Posterior cingulate gyrus (tissue), 11 donors: ENCODE measurements at regions not wholly inside any gene's neighbourhood (a gene's known extent, or its start where the extent isn't known, plus 50 kb on each side); places are given as distances from the start of the nearest gene placed in this dataset.

ENCODE experiments used
- DNase-seq, 10 donors: peaks; one replicate each; pipeline versions ENCODE4 v3.0.0 to v3.0.0-alpha.2; 2020 to 2021; ENCODE audit warnings: mixed read lengths in 3 of 10
- intact Hi-C: fragments of 100-400 bp; cut with DNase I; formaldehyde crosslinking; loops from one replicate; pipeline ENCODE4 v1.15.1; 2023

DNA sequence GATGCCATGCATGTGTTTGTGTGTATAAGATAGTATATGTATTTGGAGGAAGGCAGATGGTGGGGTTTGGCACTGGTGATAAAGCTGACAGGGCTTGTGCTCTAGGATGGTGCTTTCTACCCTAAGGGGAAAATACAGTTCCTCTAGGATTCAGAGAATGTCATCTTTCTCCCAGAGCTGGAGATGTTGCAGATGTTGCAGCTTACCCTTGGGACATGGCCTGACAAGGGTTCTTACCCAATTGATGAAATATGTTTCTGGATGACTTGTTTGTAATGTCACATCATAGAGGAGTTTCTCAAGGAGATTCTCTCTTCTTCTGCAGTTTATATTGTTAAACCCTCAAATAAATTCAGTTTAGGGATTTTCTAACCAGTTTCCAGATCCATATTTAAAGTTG is 52.5 kb upstream of the PITX2 start:
- DNase-seq = no peak
- intact Hi-C loops = no loop called here

DNA sequence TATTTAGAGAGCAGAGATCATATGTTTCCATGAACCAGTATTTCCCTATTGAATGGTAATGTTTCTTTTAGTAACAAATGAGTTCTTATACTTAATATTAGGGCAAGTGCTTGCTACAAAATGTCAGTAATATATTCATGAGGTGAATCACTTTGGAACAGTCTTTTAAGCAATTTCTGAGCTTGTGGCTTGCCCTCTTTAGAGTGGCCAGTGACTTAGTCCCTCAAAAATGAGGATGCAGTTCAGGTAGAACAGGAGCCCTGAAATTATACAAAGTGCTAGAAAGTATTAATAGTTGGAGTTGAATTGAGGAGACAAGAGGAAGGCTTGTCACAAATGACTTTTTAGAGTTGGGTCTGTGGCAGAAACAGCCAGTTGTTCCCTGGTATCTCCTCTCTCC is 53.4 kb upstream of the PITX2 start:
- DNase-seq = no peak
- intact Hi-C loops = no loop called here

DNA sequence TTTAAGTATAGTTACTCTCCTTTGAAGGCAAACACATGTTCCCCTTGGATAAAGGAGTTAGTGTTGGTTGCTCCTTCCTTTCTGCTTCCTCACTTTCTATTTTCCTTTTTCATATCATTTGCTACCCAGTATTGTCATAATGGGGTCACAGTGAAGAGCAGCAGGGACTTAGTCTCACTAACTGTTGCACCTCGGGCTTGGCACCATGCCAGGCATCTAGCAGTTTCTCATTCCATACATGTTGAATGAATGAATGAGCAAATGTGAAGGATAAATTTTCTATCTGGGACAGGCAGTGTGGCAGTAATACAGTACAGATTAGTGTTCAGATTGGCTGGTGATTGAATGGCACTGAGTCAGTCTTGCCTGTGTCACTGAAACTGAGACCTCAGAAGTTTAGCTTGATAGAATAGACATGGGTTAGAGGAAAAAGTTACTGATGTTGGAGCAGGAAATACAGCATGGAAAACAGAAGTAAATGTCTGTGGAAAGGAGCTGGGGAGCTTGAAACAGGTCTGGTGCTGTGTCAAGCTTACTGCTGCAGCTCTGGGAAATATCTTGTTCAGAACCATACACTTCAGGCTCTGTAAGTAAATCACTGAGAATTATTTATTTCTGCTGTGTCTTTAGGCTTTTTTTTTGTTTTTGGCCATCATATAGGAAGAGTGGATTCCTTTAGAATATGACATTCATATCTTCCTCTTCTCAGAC is 55.8 kb upstream of the PITX2 start:
- intact Hi-C loops = no loop called here
- DNase-seq = peak in 1 of 10 donors; percentile 11

DNA sequence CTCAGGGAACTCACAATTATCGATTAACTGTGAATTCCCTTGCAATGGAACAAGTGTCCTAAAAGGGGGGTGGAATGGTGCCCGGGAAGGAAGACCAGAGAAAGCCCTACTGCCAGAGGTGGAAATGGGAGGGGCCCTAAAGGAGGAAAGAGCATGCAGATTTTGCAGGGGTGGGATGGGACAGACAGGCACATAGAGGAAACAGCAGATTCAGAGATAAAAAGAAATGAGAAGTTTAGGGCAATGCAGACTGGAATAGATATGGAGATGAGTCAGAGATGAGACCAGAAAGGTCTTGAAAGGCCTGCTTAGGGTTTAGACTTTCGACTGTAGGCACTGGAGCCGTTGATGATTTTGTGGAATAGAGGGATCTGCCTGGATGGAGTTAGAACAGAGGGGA is 57.4 kb upstream of the PITX2 start:
- intact Hi-C loops = no loop called here
- no peak for DNase-seq

DNA sequence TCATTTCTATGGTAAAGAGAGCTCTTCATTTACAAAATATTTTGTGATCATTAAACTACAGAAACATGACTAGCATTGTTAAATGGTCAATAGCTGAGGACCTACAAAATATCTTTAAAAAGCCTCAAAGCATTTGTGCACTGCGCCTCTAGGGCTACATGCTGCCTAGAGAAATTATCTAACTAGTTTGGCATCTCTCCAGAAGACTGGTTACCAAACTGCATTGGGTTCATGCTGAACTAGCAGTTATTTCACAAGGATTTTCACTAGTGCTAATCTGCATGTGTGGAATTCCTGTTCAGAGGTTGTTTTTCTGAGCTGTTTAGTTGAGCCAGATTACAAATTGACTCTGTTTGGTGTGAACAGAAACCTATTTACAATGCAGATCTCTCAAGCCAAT is 58.5 kb upstream of the PITX2 start:
- no peak for DNase-seq
- intact Hi-C loops = no loop called here

DNA sequence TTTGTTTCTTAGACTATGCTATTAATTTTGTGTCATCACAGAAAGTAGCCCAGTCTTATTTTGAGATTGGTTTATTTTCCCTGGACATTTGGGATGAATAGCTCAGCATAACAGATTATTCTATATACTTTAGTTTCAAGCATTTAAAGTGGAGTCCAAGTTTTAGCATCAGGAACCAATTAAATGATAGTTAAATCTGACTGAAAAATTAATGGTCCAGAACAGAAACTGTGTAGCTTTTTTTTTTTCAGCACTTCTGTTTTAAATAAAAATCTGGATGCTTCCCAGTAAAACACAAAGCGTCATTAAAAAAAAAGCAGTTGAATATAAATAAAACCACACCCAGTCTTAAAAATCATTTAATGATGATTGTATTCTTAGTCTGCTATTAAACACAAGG is 59.4 kb upstream of the PITX2 start:
- intact Hi-C loops = no loop called here
- no peak for DNase-seq

DNA sequence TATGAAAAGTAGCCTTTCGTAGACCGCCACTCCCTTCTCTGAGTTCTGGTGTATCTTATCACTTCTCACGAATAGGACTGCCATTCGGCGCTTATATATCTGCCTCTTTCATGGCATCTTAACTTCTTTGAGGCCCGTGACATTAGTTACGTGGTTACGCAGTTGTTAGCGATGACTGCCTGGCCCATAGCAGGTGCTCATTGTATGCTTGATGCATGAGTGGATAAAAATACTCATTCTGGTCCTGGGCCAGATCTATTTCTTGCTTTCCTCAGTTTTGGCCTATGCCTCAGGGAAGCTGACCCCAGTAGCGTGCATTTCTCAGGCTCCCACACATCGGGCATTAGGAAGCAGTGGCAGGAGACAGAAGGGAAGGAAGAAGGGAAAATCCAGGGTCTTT is 60.7 kb upstream of the PITX2 start:
- DNase-seq = no peak
- intact Hi-C loops = no loop called here

DNA sequence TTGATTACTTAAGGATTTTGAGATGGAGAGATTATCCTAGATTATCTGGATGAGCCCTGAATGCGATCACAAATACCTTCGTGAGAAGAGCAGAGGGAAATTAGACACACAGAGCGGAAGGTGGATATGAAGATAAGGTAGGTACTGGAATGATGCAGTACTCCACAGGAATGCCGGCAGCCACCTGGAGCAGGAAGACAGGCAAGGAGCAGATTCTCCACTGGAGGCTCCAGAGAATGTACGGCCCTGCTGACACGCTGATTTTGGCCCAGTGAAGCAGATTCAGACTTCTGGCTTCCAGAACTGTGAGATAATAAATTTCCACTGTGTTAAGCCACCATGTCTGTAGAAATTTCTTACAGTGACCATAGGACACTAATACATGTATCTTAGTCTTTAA is 79.4 kb upstream of the PITX2 start:
- DNase-seq = no peak
- intact Hi-C loops = no loop called here

DNA sequence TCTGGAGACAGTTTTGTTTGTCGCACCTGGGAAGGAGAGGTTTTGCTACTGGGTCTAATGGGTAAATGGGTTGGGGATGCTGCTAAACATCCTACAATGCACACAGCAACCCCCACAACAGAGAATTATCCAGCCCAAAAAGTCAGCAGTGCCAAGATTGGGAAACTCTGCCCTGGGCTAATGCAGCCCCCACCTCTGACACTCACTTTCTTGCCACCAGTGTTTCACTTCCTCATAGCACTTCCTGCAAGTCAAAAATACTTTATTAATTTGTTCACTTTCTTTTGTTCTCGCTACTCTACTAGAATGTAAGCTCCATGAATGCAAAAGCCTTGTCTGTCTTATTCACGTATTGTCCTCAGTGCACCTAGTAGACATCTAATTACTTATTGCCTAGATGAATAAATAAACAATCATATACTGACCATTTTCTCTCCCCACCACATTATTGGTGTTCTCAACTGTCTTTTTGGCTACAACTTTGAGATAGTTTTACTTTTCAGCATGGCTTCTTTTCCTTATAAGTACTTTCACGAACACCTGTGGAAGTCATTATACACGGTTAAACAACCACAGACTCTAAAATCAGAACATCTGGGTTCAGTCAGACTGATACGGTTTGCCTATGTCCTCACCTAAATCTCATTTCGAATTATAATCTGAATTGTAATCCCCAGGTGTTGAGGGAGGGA is 82.0 kb upstream of the PITX2 start:
- DNase-seq = no peak

DNA sequence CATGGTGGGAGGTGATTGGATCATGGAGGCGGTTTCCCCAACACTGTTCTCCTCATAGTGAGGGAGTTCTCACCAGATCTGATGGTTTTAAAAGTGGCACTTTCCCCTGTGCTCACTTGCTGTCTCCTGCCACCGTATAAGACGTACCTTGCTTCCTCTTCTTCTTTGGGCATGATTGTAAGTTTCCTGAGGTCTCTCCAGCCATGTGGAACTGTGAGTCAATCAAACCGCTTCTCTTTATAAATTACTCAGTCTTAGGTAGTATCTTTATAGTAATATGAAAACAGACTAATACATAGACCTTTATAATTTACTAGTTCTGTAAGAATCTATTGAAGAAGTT is 82.5 kb upstream of the PITX2 start:
- intact Hi-C loops = no loop called here
- DNase-seq = no peak

More for the DNA sequence above, 82.0 kb upstream of the PITX2 start:
- intact Hi-C loops = no loop called here

DNA sequence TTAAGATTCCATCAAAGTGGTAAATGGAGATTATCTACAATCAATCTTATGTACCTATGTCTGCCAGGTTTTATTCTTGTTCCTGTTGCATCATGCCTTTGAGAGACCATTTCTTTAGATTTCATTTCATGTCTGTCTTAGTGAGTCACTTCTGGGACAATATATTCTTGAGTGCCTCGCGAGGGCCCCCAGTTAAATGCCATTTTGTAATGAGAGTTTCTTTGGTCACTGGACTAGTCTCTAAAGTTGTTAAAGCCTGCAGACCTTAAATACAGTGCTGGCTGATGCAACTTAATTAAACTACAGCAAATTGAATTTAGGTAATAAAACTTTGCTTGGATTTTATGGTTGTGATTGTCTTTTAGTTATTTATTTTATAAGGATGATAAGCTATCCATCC is 87.2 kb upstream of the PITX2 start:
- DNase-seq = no peak
- intact Hi-C loops = no loop called here

DNA sequence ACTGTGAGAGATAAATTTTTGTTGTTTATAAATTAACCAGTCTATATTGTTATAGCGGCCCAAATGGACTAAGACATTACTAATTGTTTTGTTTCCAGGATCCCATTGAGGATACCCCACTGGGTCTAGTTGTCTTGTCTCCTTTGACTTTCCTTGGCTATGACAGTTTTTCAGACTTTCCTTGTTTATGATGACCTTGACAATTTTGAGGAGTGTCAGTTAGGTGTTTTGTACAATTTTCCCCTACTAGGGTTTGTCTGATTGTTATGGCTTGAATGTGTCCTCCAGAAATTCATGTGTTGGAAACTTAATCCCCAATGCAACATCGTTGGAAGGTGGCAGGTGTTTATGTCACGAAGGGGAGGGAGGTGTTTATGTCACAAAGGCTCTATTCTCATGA is 89.6 kb upstream of the PITX2 start:
- intact Hi-C loops = no loop called here
- no peak for DNase-seq

DNA sequence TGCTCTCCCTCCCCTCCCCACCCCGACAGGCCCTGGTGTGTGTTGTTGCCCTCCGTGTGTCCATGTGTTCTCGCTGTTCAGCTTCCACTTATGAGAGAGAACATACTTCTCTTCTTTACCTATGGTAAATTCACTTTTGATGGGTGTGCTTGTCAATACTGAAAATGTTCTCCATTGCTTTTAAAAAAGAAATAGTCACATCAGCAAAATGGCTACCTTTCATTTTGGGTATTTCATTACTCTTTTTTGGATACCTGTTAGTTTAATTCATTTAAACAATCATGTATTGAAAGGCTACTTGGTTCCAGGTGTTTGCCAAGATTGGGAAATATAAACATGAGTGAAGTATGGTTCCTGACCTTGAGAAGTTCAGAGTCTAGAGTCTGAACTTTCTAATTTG is 107.4 kb upstream of the PITX2 start:
- DNase-seq = no peak
- intact Hi-C loops = no loop called here

DNA sequence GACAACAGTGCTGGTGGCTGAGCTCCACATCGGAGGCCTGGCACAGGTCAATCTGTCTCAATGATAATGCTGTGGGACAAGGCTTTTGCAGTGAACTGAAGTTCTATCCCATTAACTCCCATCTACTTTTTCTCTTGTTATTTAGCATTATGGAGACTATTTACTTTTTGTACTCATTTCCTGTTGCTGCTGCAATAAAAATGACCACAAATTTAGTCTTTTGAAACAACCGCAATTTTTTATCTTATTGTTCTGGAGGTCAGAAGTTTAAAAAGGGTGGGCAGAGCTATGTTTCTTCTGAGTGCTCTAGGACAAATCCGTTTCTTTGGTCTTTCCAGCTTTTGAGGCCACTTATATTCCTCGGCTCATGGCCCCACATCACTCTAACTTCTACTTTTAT is 111.0 kb upstream of the PITX2 start:
- no peak for DNase-seq
- intact Hi-C loops = no loop called here

DNA sequence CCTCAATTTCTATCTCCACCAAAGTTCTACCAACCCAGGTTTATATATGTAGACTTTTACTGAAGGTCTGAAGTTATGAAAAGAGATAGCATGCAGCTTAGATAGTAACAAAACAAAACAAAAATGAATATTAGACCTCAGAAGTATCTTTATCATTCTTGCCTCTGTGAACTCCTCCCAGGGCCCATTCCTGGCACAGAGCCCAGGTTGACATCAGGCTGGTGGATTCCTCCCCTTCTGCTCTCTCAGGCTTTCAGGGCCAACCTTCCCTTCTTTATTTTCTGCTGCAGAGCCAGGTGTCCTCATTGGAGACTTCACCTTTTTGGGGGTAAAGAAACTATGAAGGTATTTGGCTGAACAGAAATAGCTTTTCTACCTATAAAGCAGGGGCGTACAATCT is 112.8 kb upstream of the PITX2 start:
- intact Hi-C loops = no loop called here
- peak in 1 of 10 donors; percentile 54 for DNase-seq

DNA sequence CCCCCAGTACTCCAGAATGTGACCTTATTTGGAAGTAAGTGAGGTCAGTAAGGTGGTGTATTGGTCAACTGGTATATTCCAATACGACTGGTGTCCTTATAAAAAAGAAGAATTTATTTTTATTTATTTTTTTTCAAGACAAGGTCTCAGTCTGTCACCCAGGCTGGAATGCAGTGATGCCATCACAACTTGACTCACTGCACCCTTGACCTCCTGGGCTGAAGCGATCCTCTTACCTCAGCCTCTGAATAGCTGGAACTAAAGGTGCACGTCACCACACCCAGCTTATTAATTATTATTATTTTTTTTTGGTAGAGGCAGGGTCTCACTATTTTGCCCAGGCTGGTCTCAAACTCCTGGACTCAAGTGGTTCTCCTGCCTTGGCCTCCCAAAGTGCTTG is 115.1 kb upstream of the PITX2 start:
- DNase-seq = no peak
- intact Hi-C loops = no loop called here

DNA sequence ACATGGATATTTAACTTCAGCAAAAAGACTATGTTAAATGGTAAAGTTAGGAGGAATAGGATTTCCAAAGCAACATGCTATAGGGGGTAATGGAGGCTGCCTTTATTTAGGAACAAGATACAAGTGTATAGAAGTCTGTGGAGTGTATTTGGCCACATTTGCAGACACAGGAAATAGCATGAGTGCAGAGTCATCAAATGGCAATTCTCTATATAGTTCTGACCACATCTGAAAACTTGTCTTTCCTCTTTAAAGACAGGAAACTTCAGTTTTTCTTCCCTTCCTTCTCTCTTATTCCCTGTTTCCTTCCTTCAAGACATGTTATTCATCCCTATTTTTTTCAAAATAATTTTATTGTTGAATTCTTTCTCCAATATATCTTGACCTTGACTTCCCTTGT is 119.3 kb upstream of the PITX2 start:
- intact Hi-C loops = no loop called here
- DNase-seq = no peak

DNA sequence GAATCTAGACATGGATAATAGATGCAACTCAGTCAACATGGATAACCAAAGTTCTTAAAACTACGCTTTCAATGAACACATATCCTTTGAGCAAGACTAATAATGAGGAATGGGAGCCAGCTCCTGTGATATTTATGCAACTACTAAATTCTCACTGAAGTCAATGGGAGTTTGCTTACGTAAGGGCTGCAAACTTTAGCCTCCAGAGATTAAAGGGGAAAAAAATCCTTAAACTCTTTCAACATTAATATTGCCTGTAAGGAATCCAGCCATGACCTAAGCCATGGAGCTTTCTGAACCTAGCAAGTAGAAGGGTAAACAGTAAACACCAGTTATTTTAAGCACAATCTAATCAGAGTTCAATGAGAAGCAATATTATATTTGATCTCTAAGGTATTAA is 125.2 kb upstream of the PITX2 start:
- intact Hi-C loops = no loop called here

DNA sequence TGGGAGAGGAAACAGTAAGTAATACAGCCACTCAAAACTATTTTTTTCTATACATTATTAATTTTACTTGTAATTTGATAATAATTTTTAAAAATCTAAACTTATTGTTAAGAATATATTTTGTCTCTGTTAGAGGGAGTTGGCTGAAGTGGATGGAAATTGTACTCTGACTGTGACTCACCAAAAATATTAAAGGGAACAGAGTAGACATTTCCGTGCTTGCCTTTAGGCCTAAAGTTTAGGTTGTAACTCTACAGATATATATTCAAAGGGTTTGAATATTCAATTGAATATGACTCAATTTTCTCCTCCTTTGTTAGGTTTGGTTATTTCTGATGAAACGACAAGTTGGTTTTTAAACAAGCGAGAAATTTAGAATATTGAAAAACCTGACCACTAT is 128.3 kb upstream of the PITX2 start:
- DNase-seq = no peak
- intact Hi-C loops = no loop called here

More for the DNA sequence above, 125.2 kb upstream of the PITX2 start:
- DNase-seq = no peak

DNA sequence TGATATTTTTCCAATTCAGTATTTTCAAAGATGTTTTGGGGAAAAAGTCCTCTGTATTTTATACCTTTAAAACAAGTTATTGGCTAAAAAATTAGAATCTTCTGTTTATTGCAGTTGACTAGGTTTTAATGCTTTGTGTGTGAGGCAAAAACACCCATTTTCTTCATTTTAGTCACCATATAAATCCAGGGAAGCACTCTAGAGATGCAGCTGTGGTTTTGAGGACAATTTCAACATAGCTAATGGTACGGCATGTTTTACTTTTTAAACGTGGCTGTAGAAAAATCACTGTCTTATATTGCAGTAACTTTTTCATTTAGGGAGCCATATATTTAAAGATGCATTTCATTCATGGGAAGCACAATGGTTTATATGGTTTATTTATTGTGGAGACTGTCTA is 129.1 kb upstream of the PITX2 start:
- intact Hi-C loops = no loop called here
- DNase-seq = no peak

DNA sequence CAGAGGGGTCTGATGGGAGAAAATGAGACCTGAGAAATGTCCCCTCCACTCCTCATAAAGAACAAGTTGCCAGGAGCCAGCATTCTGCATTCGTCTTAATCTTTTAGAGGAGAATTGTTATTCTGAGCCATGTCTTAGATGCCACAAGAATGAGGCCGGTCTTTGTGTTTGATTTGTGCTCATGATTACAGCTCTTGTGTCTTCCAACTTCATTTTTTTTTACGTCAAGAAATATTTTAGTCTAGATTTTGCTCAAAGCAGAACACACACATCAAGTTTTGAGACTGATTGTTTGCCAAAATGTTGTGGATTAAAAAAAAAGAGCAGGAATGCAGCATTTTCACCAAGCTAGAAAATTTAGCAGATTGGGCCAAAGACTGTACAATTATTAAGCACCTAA is 130.6 kb upstream of the PITX2 start:
- DNase-seq = peak in 1 of 10 donors; percentile 10
- intact Hi-C loops = no loop called here

DNA sequence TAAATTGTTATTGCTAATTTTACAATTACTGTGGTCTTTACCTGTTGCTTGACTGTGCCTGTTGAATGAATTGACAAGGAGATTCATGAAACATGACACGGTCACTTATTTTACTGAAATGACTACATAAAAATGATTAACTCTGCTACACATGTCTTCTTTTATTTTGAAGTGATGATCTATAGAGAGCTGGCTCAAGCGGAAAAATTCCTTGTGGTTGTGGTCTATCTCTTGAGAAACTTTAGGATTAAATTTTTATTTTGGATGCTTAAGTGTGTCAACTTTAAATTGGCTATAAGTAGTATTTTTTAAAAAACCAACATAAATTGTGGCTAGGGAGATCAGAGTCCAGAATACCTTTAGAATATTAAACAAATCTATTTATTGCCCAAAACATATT is 131.8 kb upstream of the PITX2 start:
- intact Hi-C loops = no loop called here
- no peak for DNase-seq

DNA sequence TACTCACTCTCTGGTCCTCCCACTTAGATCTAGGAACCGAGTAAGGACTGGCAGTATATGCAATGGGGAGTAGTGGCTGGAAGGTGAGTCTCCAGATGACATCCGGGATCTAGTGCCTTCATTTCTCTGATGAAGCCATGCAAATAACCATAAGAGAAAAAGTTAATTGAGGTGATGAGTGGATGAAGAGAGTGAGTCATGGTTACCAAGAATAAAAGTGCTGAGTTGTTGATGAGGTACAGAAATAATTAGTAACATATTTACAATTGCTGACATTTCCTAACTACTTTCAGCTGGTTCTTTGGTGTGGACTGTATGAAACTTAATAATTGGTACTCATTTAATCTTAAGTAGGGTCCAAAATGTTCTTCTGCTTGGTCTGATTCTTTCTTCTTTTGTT is 146.7 kb upstream of the PITX2 start:
- DNase-seq = no peak
- intact Hi-C loops = no loop called here
